ENCODE measurements at regions not wholly inside any gene's neighbourhood (a gene's known extent, or its start where the extent isn't known, plus 50 kb on each side); places are given as distances from the start of the nearest gene placed in this dataset.

DNA sequence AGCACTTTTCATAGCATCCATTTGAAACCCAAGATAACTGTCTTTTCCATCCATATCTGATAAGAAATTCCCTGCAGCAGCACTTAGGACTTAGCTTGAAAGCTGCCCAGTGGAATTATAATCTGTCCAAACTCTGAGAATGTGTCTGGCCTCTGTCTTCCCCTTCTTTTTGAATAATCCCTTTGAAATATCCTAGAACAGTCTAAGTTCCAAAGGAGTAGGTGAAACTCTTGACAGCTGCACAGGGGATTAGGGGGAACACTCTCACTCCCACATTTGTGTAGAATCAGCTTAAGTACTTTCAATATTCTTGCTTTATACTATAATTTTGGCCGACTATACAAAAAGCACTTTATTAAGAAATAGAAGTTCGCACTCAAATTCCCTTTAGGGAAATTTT, 157.7 kb downstream of the PAPSS1 start:
- H3K4me1 ChIP-seq, result no peaks in the 10 kb centered on the region
- no peak for DNase-seq (ENCODE audit: extremely low spot score)
- 91% methylated on average over 2 of the region's 2 CpGs for WGBS
- H3K27ac ChIP-seq (replicated peaks in 1 of 4), result no peak overlapping the region
- H3K9me3 ChIP-seq, result peaks cover 0 to 15% (median 6%) of the 10 kb centered on the region in 4 donors
- TF ChIP-seq, protein P1, sequence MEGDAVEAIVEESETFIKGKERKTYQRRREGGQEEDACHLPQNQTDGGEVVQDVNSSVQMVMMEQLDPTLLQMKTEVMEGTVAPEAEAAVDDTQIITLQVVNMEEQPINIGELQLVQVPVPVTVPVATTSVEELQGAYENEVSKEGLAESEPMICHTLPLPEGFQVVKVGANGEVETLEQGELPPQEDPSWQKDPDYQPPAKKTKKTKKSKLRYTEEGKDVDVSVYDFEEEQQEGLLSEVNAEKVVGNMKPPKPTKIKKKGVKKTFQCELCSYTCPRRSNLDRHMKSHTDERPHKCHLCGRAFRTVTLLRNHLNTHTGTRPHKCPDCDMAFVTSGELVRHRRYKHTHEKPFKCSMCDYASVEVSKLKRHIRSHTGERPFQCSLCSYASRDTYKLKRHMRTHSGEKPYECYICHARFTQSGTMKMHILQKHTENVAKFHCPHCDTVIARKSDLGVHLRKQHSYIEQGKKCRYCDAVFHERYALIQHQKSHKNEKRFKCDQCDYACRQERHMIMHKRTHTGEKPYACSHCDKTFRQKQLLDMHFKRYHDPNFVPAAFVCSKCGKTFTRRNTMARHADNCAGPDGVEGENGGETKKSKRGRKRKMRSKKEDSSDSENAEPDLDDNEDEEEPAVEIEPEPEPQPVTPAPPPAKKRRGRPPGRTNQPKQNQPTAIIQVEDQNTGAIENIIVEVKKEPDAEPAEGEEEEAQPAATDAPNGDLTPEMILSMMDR (IDR thresholded peaks at IDR 0.05), result no peak
- no peak for TF ChIP-seq POLR2A (IDR thresholded peaks at IDR 0.05; ENCODE audit: low read depth)
- TF ChIP-seq POLR2AphosphoS5 (IDR thresholded peaks at IDR 0.05), result no peak
- no peak for TF ChIP-seq EP300 (IDR thresholded peaks at IDR 0.05)
- H3K4me3 ChIP-seq, result no peak overlapping the region
- H3K36me3 ChIP-seq, result no peaks in the 10 kb centered on the region
- H3K27me3 ChIP-seq, result no peaks in the 10 kb centered on the region
- intact Hi-C loops (cut with DNase I), result no loop called here

DNA sequence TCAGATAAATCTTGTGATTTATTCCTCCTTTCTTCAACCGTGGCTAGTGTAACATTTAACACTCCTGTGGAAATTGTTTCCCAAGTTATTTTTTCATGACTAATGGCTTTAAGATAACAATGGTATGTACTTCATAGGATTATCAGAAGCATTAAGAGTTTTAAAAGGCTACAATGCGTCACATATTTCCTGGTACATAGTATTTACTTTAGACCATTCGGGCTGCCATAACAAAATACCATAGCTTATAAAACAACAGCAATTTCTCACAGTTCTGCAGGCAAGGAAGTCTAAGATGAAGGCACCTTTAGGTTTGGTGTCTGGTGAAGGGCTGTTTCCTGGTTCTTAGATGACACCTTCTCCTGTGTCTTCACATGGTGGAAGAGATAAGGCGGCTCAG, 158.6 kb downstream of the PAPSS1 start:
- no peaks in the 10 kb centered on the region for H3K4me1 ChIP-seq
- peaks cover 0 to 15% (median 6%) of the 10 kb centered on the region in 4 donors for H3K9me3 ChIP-seq
- intact Hi-C loops (cut with DNase I), result no loop called here
- no peaks in the 10 kb centered on the region for H3K27me3 ChIP-seq
- H3K4me3 ChIP-seq, result no peak overlapping the region
- H3K27ac ChIP-seq (replicated peaks in 1 of 4), result no peak overlapping the region
- DNase-seq (ENCODE audit: extremely low spot score), result no peak
- TF ChIP-seq, protein P1 (IDR thresholded peaks at IDR 0.05), result no peak
- TF ChIP-seq POLR2A (IDR thresholded peaks at IDR 0.05; ENCODE audit: low read depth) (no peak), EP300 (IDR thresholded peaks at IDR 0.05) (no peak), POLR2AphosphoS5 (IDR thresholded peaks at IDR 0.05) (no peak)
- H3K36me3 ChIP-seq, result no peaks in the 10 kb centered on the region
- 61% methylated on average over 4 of the region's 4 CpGs for WGBS

DNA sequence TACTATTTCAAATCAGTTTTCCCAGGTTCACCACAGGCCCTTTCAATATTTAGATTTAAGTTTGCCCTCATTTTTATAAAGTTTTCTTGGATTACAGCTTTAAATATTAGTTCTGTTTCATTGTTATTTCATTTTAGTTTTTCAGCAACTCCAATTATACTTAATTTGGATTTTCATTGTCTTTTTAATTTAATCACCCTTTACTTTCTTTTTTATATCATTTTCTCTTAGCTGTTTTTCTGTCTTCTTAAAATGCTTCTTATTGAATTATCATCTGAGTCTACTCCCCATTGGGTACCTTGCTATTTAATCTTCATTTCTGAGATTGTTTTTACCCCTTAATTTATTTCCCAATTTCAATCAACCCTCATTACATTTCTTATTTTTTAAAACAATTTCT, 160.4 kb downstream of the PAPSS1 start:
- Histone ChIP-seq H3K36me3 (no peaks in the 10 kb centered on the region), H3K27ac (replicated peaks in 1 of 4) (no peak overlapping the region), H3K4me3 (no peak overlapping the region), H3K9me3 (peaks cover 0 to 15% (median 4%) of the 10 kb centered on the region in 4 donors), H3K4me1 (no peaks in the 10 kb centered on the region), H3K27me3 (no peaks in the 10 kb centered on the region)
- intact Hi-C loops (cut with DNase I), result no loop called here
- DNase-seq (ENCODE audit: extremely low spot score), result no peak
- TF ChIP-seq POLR2AphosphoS5 (IDR thresholded peaks at IDR 0.05) (no peak), POLR2A (IDR thresholded peaks at IDR 0.05; ENCODE audit: low read depth) (no peak), EP300 (IDR thresholded peaks at IDR 0.05) (no peak)
- TF ChIP-seq, protein P1 (IDR thresholded peaks at IDR 0.05), result no peak

DNA sequence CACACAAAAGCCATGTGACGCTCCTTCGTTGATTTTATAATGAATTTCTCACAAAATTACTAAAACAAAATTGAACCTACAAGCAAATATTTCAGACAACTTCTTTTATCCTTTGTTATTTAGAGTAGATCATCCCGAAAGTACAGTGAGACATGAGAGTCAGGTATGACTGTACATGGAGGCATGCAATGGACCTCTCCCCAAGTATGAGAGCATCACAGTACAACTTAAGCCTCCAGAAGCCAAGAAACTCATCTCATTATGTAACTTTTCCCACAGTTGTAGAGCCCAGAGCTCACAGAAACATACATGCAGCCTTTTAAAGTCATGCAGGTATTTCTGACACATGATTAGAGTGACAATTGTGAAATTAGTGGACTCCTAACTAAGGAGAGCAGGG, 167.7 kb downstream of the PAPSS1 start:
- WGBS, result 90% methylated on average over 3 of the region's 3 CpGs

More for the DNA sequence above, 167.7 kb downstream of the PAPSS1 start:
- H3K27ac ChIP-seq (replicated peaks in 1 of 4), result no peak overlapping the region
- intact Hi-C loops (cut with DNase I), result no loop called here
- H3K36me3 ChIP-seq, result no peaks in the 10 kb centered on the region
- H3K27me3 ChIP-seq, result no peaks in the 10 kb centered on the region
- no peaks in the 10 kb centered on the region for H3K9me3 ChIP-seq
- H3K4me3 ChIP-seq, result no peak overlapping the region
- H3K4me1 ChIP-seq, result no peaks in the 10 kb centered on the region
- TF ChIP-seq POLR2AphosphoS5 (IDR thresholded peaks at IDR 0.05) (no peak), POLR2A (IDR thresholded peaks at IDR 0.05; ENCODE audit: low read depth) (no peak), EP300 (IDR thresholded peaks at IDR 0.05) (no peak)
- TF ChIP-seq, protein P1 (IDR thresholded peaks at IDR 0.05), result no peak
- no peak for DNase-seq (ENCODE audit: extremely low spot score)
